Fibroblast of skin of left biceps (primary cell): ENCODE measurements at regions not wholly inside any gene's neighbourhood (a gene's known extent, or its start where the extent isn't known, plus 50 kb on each side); places are given as distances from the start of the nearest gene placed in this dataset.
"Not testable (repeated sequence)": the region's sequence is repeated elsewhere in the genome, so short reads cannot be mapped to it uniquely, and the experiment has no call there.

Experiments used
- DNase-seq, 2 experiments: peaks; one replicate each; pipeline ENCODE4 v3.0.0-alpha.2; 2013; ENCODE audit warnings: low read depth in 2 of 2

GRCh38 chr7:90067171-90067570 is 87.1 kb upstream of the STEAP1 start:
- no peak for DNase-seq

- not testable (repeated sequence) for DNase-seq
These were observed 84.0 kb upstream of the STEAP1 start for GRCh38 chr7:90070238-90070637.

- DNase-seq = no peak
These were observed 75.3 kb upstream of the STEAP1 start for GRCh38 chr7:90078921-90079320.

- no peak for DNase-seq
These were observed 72.6 kb upstream of the STEAP1 start for GRCh38 chr7:90081621-90082020.

- no peak for DNase-seq
These were observed 61.8 kb upstream of the STEAP1 start for GRCh38 chr7:90092506-90092905.

GRCh38 chr7:90094030-90094429 is 60.2 kb upstream of the STEAP1 start:
- no peak for DNase-seq
